DND-41 (cell line): ENCODE measurements at regions not wholly inside any gene's neighbourhood (a gene's known extent, or its start where the extent isn't known, plus 50 kb on each side); places are given as distances from the start of the nearest gene placed in this dataset.

ENCODE experiments used
- CTCF ChIP-seq: IDR thresholded peaks from 2 replicates; pipeline ENCODE4 v1.5.1; 2012; ENCODE audit warnings: borderline replicate concordance, low read length, moderate library complexity, mild to moderate bottlenecking; ENCODE audit not compliant: poor library complexity, severe bottlenecking; ENCODE audit errors: extremely low read depth
- EZH2 ChIP-seq: IDR thresholded peaks from 3 replicates; pipeline ENCODE4 v1.6.1; 2012; ENCODE audit warnings: borderline replicate concordance, low read depth, mild to moderate bottlenecking, moderate library complexity, low read length, inconsistent platforms; ENCODE audit not compliant: severe bottlenecking

- TF ChIP-seq CTCF (no peak), EZH2 (no peak)
These were observed 215.3 kb upstream of the VLDLR start for GRCh38 chr9:2406252-2406651.
